SK-N-SH (cell line): ENCODE measurements at regions not wholly inside any gene's neighbourhood (a gene's known extent, or its start where the extent isn't known, plus 50 kb on each side); places are given as distances from the start of the nearest gene placed in this dataset.

Experiments
- CTCF ChIA-PET: fragments of 300-600, 350-600 bp; formaldehyde crosslinking; extraction: SDS; loops from one replicate; lab custom pipeline; 2021; lab: Yijun Ruan, JAX
- POLR2A ChIA-PET: fragments of 350-600 bp; sonication (Branson Sonifier 250); formaldehyde crosslinking; extraction: SDS; loops from one replicate; lab custom pipeline; 2020; ENCODE audit warnings: antibody characterized with exemption, inconsistent platforms; lab: Yijun Ruan, JAX
- DNase-seq: peaks from one replicate; pipeline ENCODE4 v3.0.0; 2012
- H2AFZ ChIP-seq: fragments of 200-600 bp; sonication (generic); 2 replicates; pipeline ENCODE4 v1.8.1; 2016; ENCODE audit warnings: antibody characterized with exemption, mild to moderate bottlenecking, low read depth
- H3F3A ChIP-seq: fragments of 200-600 bp; sonication (generic); replicated peaks from 2 replicates; pipeline ENCODE3; 2016; ENCODE audit warnings: antibody characterized with exemption, mild to moderate bottlenecking; ENCODE audit not compliant: insufficient read depth
- H3K27ac ChIP-seq, 2 experiments: fragments of 200-500 bp in 1 of 2; fragments of 200-600 bp in 1 of 2; sonication (Bioruptor generic) in 1 of 2; sonication (generic), shearing (Covaris generic) in 1 of 2; 2 replicates each; pipeline versions ENCODE4 v1.5.1 to v1.6.1; 2014 to 2016; ENCODE audit warnings: low read depth in 2 of 2, inconsistent platforms in 1 of 2, low read length in 1 of 2, mild to moderate bottlenecking in 1 of 2, mixed read lengths in 1 of 2
- H3K27me3 ChIP-seq: fragments of 200-600 bp; sonication (generic), shearing (Covaris generic); 2 replicates; pipeline ENCODE4 v1.6.1; 2016; ENCODE audit warnings: mixed run types; ENCODE audit not compliant: insufficient read depth
- H3K36me3 ChIP-seq, 2 experiments: fragments of 200-500 bp in 1 of 2; fragments of 200-600 bp in 1 of 2; sonication (Bioruptor generic) in 1 of 2; sonication (generic) in 1 of 2; replicated peaks in 1 of 2; 2 replicates each; pipeline versions ENCODE3 to v1.5.1; 2014 to 2016; ENCODE audit warnings: low read length in 1 of 2, mild to moderate bottlenecking in 1 of 2; ENCODE audit not compliant: insufficient read depth in 2 of 2, control insufficient read depth in 1 of 2
- H3K4me1 ChIP-seq, 2 experiments: fragments of 200-500 bp in 1 of 2; fragments of 200-600 bp in 1 of 2; sonication (Bioruptor generic) in 1 of 2; sonication (generic), shearing (Covaris generic) in 1 of 2; 2 replicates each; pipeline versions ENCODE4 v1.5.1 to v1.6.1; 2014 to 2016; ENCODE audit warnings: low read depth in 1 of 2, low read length in 1 of 2, mixed run types in 1 of 2; ENCODE audit not compliant: insufficient read depth in 2 of 2, control insufficient read depth in 1 of 2
- H3K4me2 ChIP-seq: fragments of 200-600 bp; sonication (generic), shearing (Covaris generic); 2 replicates; pipeline ENCODE4 v1.6.1; 2017; ENCODE audit warnings: mixed run types
- H3K4me3 ChIP-seq, 2 experiments: fragments of 200-500 bp in 1 of 2; fragments of 200-600 bp in 1 of 2; sonication (Bioruptor generic) in 1 of 2; sonication (generic), shearing (Covaris generic) in 1 of 2; 2 replicates each; pipeline versions ENCODE4 v1.5.1 to v1.8.1; 2014 to 2016; ENCODE audit warnings: low read depth in 2 of 2, inconsistent platforms in 1 of 2, low read length in 1 of 2, mild to moderate bottlenecking in 1 of 2, mixed read lengths in 1 of 2, moderate library complexity in 1 of 2
- H3K79me2 ChIP-seq: fragments of 200-600 bp; sonication (generic); 2 replicates; pipeline ENCODE4 v1.8.1; 2017; ENCODE audit warnings: mild to moderate bottlenecking; ENCODE audit not compliant: insufficient read depth
- H3K9ac ChIP-seq: fragments of 200-600 bp; sonication (generic); 2 replicates; pipeline ENCODE4 v1.6.1; 2017; ENCODE audit warnings: mixed run types
- H3K9me2 ChIP-seq: fragments of 200-600 bp; sonication (generic); 2 replicates; pipeline ENCODE4 v1.6.1; 2017; ENCODE audit warnings: mixed run types
- H3K9me3 ChIP-seq: fragments of 200-600 bp; sonication (generic); 2 replicates; pipeline ENCODE4 v1.6.1; 2017; ENCODE audit warnings: mixed run types, mild to moderate bottlenecking, moderate library complexity
- H4K20me1 ChIP-seq: fragments of 200-600 bp; sonication (generic); 2 replicates; pipeline ENCODE4 v1.6.1; 2017; ENCODE audit warnings: mild to moderate bottlenecking, mixed run types; ENCODE audit not compliant: insufficient read depth
- ELF1 ChIP-seq: IDR thresholded peaks from 2 replicates; pipeline ENCODE4 v1.4.0; 2012
- EZH2phosphoT487 ChIP-seq: fragments of 200-600 bp; sonication (generic); IDR thresholded peaks from 2 replicates; pipeline ENCODE4 v1.6.1; 2017; ENCODE audit warnings: low read depth, mixed run types, mild to moderate bottlenecking, antibody characterized with exemption, moderate library complexity, borderline replicate concordance
- FOXJ3 ChIP-seq: sonication (generic); formaldehyde crosslinking; IDR thresholded peaks from 2 replicates; pipeline ENCODE4 v1.5.1; 2020; ENCODE audit warnings: mild to moderate bottlenecking, missing genetic modification reagents
- FOXM1 ChIP-seq: IDR thresholded peaks from 2 replicates; pipeline ENCODE4 v1.4.0; 2012; ENCODE audit warnings: low read depth, mild to moderate bottlenecking
- GATA2 ChIP-seq: sonication (generic); formaldehyde crosslinking; IDR thresholded peaks from 2 replicates; pipeline ENCODE4 v1.5.0; 2020; ENCODE audit warnings: mild to moderate bottlenecking, missing genetic modification reagents
- JUND ChIP-seq: IDR thresholded peaks from 2 replicates; pipeline ENCODE4 v1.4.0; 2012
- MEF2A ChIP-seq: IDR thresholded peaks from 2 replicates; pipeline ENCODE4 v1.4.0; 2012; ENCODE audit warnings: low read depth, borderline replicate concordance
- NFIC ChIP-seq: IDR thresholded peaks from 2 replicates; pipeline ENCODE4 v1.4.0; 2012; ENCODE audit warnings: borderline replicate concordance
- NRF1 ChIP-seq: IDR thresholded peaks from 2 replicates; pipeline ENCODE4 v1.6.1; 2012; ENCODE audit warnings: low read depth, mild to moderate bottlenecking, low read length
- PBX3 ChIP-seq: IDR thresholded peaks from 2 replicates; pipeline ENCODE4; 2012
- RAD21 ChIP-seq: IDR thresholded peaks from 2 replicates; pipeline ENCODE4 v1.6.1; 2012; ENCODE audit warnings: mild to moderate bottlenecking, low read length
- RCOR1 ChIP-seq: fragments of 150-350 bp; IDR thresholded peaks from 2 replicates; pipeline ENCODE4 v1.6.1; 2017; ENCODE audit warnings: antibody characterized with exemption, low read length
- RFX5 ChIP-seq: IDR thresholded peaks from 2 replicates; pipeline ENCODE4 v1.6.1; 2012; ENCODE audit warnings: mild to moderate bottlenecking, improper control_type of control experiment, low read length
- RXRA ChIP-seq: IDR thresholded peaks from 2 replicates; pipeline ENCODE4 v1.4.0; 2012; ENCODE audit warnings: low read depth, mild to moderate bottlenecking, borderline replicate concordance
- SMC3 ChIP-seq: IDR thresholded peaks from 2 replicates; pipeline ENCODE4 v1.6.1; 2012; ENCODE audit warnings: low read depth, low read length, improper control_type of control experiment
- YY1 ChIP-seq: IDR thresholded peaks from 2 replicates; pipeline ENCODE4 v1.4.0; 2012; ENCODE audit warnings: low read depth, mild to moderate bottlenecking
- ZBTB33 ChIP-seq: IDR thresholded peaks from 2 replicates; pipeline ENCODE4 v1.4.0; 2012; ENCODE audit warnings: low read depth, borderline replicate concordance
- WGBS: methylation state at CpG from one replicate; pipeline ENCODE4 v1.1.6; 2017; ENCODE audit warnings: low lambda C conversion rate; 5-methylcytosine and 5-hydroxymethylcytosine counted together
- TF ChIP-seq, protein P1 (sequence below): fragments of 200-600 bp; sonication (generic); IDR thresholded peaks from 2 replicates; pipeline ENCODE4 v1.6.1; 2017; ENCODE audit warnings: antibody characterized with exemption, mild to moderate bottlenecking, moderate library complexity
- TF ChIP-seq, protein P2 (sequence below): IDR thresholded peaks from 2 replicates; pipeline ENCODE4 v1.4.0; 2012; ENCODE audit warnings: low read depth, borderline replicate concordance

- Histone ChIP-seq H3K9me2 (no peaks in the 10 kb centered on the region), H3F3A (peaks cover 13% of the 10 kb centered on the region), H3K79me2 (no peaks in the 10 kb centered on the region), H3K4me1 (peaks cover 0 to 14% of the 10 kb centered on the region in 2 experiments; a peak in 3 of 4 replicates), H3K27ac (peak overlapping the region in 1 of 2 experiments; percentile 87; a peak in 2 of 4 replicates), H2AFZ (peak overlapping the region; percentile 67), H3K9me3 (no peaks in the 10 kb centered on the region), H3K36me3 (peaks cover 0 to 4% of the 10 kb centered on the region in 2 experiments), H3K4me3 (peak overlapping the region; percentile 48 to 60), H3K4me2 (peak overlapping the region; percentile 74), H3K27me3 (no peaks in the 10 kb centered on the region), H3K9ac (no peak overlapping the region), H4K20me1 (no peaks in the 10 kb centered on the region)
- ChIA-PET POLR2A (no interaction called here), CTCF (interaction anchor here (1.1 to 5.6 kb wide), 17 partner anchors 9 to 1055 kb away, joined by 3 to 75 read pairs (median 4); no protein-coding TSS in a partner anchor)
- WGBS = 21% methylated on average over 1 of the region's 1 CpG
- no peak for TF ChIP-seq NFIC
- no peak for TF ChIP-seq FOXJ3 (CRISPR knock-in tag)
- TF ChIP-seq, protein P1, sequence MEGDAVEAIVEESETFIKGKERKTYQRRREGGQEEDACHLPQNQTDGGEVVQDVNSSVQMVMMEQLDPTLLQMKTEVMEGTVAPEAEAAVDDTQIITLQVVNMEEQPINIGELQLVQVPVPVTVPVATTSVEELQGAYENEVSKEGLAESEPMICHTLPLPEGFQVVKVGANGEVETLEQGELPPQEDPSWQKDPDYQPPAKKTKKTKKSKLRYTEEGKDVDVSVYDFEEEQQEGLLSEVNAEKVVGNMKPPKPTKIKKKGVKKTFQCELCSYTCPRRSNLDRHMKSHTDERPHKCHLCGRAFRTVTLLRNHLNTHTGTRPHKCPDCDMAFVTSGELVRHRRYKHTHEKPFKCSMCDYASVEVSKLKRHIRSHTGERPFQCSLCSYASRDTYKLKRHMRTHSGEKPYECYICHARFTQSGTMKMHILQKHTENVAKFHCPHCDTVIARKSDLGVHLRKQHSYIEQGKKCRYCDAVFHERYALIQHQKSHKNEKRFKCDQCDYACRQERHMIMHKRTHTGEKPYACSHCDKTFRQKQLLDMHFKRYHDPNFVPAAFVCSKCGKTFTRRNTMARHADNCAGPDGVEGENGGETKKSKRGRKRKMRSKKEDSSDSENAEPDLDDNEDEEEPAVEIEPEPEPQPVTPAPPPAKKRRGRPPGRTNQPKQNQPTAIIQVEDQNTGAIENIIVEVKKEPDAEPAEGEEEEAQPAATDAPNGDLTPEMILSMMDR = no peak
- TF ChIP-seq FOXM1 = no peak
- TF ChIP-seq RCOR1 = no peak
- no peak for DNase-seq
Observed at GRCh38 chr6:144583614-144583954, 298.4 kb downstream of the UTRN start.

- DNase-seq = peak; percentile 14
- CTCF ChIA-PET = interaction anchor here (0.6 to 5.6 kb wide), 40 partner anchors 8 to 1148 kb away, joined by 3 to 75 read pairs (median 4); no protein-coding TSS in a partner anchor
Observed at GRCh38 chr6:144585217-144585814, 300.2 kb downstream of the UTRN start.

More at GRCh38 chr6:144585217-144585814, 300.2 kb downstream of the UTRN start:
- H3K9me3 ChIP-seq = no peaks in the 10 kb centered on the region
- no peak overlapping the region for H3K9ac ChIP-seq
- H2AFZ ChIP-seq = no peak overlapping the region
- POLR2A ChIA-PET = no interaction called here
- H3K27me3 ChIP-seq = no peaks in the 10 kb centered on the region
- no peaks in the 10 kb centered on the region for H3K9me2 ChIP-seq
- H3K4me1 ChIP-seq = peaks cover 0 to 14% of the 10 kb centered on the region in 2 experiments; a peak in 3 of 4 replicates
- no peak overlapping the region for H3K4me2 ChIP-seq
- no peaks in the 10 kb centered on the region for H4K20me1 ChIP-seq
- H3K79me2 ChIP-seq = no peaks in the 10 kb centered on the region
- H3K4me3 ChIP-seq = no peak overlapping the region; a peak in 2 of 4 replicates
- H3K36me3 ChIP-seq = peaks cover 0 to 4% of the 10 kb centered on the region in 2 experiments
- 18% methylated on average over 3 of the region's 3 CpGs for WGBS
- H3F3A ChIP-seq = peaks cover 6% of the 10 kb centered on the region
- no peak overlapping the region for H3K27ac ChIP-seq
- TF ChIP-seq, protein P1 = peak; percentile 79
- TF ChIP-seq ZBTB33 = no peak
- TF ChIP-seq RFX5 = 0 out of 2 replicates have a peak, but pooled peaks have one; percentile 26
- TF ChIP-seq YY1 = no peak
- no peak for TF ChIP-seq GATA2 (CRISPR knock-in tag)
- TF ChIP-seq, protein P2, sequence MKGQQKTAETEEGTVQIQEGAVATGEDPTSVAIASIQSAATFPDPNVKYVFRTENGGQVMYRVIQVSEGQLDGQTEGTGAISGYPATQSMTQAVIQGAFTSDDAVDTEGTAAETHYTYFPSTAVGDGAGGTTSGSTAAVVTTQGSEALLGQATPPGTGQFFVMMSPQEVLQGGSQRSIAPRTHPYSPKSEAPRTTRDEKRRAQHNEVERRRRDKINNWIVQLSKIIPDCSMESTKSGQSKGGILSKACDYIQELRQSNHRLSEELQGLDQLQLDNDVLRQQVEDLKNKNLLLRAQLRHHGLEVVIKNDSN = no peak
- TF ChIP-seq RXRA = no peak
- peak; percentile 84 for TF ChIP-seq SMC3
- TF ChIP-seq ELF1 = no peak
- TF ChIP-seq JUND = no peak
- no peak for TF ChIP-seq NRF1
- no peak for TF ChIP-seq PBX3
- 0 out of 2 replicates have a peak, but pooled peaks have one; percentile 17 for TF ChIP-seq RCOR1
- TF ChIP-seq EZH2phosphoT487 = no peak
- no peak for TF ChIP-seq MEF2A
- TF ChIP-seq RAD21 = peak; percentile 96
